Esophagus muscularis mucosa (tissue), 4 donors: ENCODE measurements at regions not wholly inside any gene's neighbourhood (a gene's known extent, or its start where the extent isn't known, plus 50 kb on each side); places are given as distances from the start of the nearest gene placed in this dataset.

Source experiments
- DNase-seq: peaks from one replicate; pipeline ENCODE4 v3.0.0-alpha.2; 2017; ENCODE audit errors: extremely low spot score
- H3K27ac ChIP-seq, 4 donors: fragments of 200-600 bp; sonication (generic); replicated peaks in 1 of 4; 1 replicate in 3 of 4; 2 replicates in 1 of 4; pipeline ENCODE4 v1.5.1; 2016 to 2019; ENCODE audit warnings: mild to moderate bottlenecking in 1 of 4
- H3K27me3 ChIP-seq, 4 donors: fragments of 200-600 bp; sonication (generic); one replicate each; pipeline versions ENCODE4 v1.5.1 to v1.6.0; 2016 to 2019
- H3K36me3 ChIP-seq, 4 donors: fragments of 200-600 bp; sonication (generic); one replicate each; pipeline ENCODE4 v1.5.1; 2016 to 2019
- H3K4me1 ChIP-seq, 4 donors: fragments of 200-600 bp; sonication (generic); one replicate each; pipeline ENCODE4 v1.5.1; 2016 to 2019
- H3K4me3 ChIP-seq, 4 donors: fragments of 200-600 bp; sonication (generic); 1 replicate in 2 of 4; 2 replicates in 2 of 4; pipeline ENCODE4 v1.5.1; 2016 to 2019; ENCODE audit warnings: mild to moderate bottlenecking in 4 of 4, moderate library complexity in 1 of 4
- H3K9me3 ChIP-seq, 4 donors: fragments of 200-600 bp; sonication (generic); 1 replicate in 3 of 4; 2 replicates in 1 of 4; pipeline ENCODE4 v1.5.1; 2016 to 2019
- CTCF ChIP-seq, 3 experiments: fragments of 200-600 bp in 2 of 3; fragments of 450-650 bp in 1 of 3; sonication (generic) in 2 of 3; IDR thresholded peaks; one replicate each; pipeline ENCODE4 v1.5.1; 2017 to 2019; ENCODE audit warnings: antibody characterized with exemption in 3 of 3, mild to moderate bottlenecking in 2 of 3, moderate library complexity in 1 of 3
- EP300 ChIP-seq: sonication (generic); formaldehyde crosslinking; IDR thresholded peaks from one replicate; pipeline ENCODE4 v1.6.1; 2017; ENCODE audit warnings: antibody characterized with exemption
- POLR2A ChIP-seq: fragments of 450-650 bp; IDR thresholded peaks from one replicate; pipeline ENCODE4 v1.6.1; 2017; ENCODE audit warnings: antibody characterized with exemption, moderate library complexity, mild to moderate bottlenecking, low read depth
- POLR2AphosphoS5 ChIP-seq, 2 donors: sonication (generic); formaldehyde crosslinking; IDR thresholded peaks; one replicate each; pipeline ENCODE4 v1.6.1; 2017; ENCODE audit warnings: antibody characterized with exemption in 2 of 2
- WGBS: methylation state at CpG from one replicate; pipeline ENCODE4 v1.1.5; 2018; 5-methylcytosine and 5-hydroxymethylcytosine counted together
- intact Hi-C: fragments of 100-400 bp; cut with DNase I; formaldehyde crosslinking; loops from one replicate; pipeline ENCODE4 v1.15.1; 2023

GRCh38 chr2:106041150-106041549 is 153.0 kb downstream of the UXS1 start:
- H3K27ac ChIP-seq = no peak overlapping the region
- no peaks in the 10 kb centered on the region for H3K36me3 ChIP-seq
- DNase-seq = no peak
- intact Hi-C loops = no loop called here
- WGBS = 97% methylated on average over 2 of the region's 2 CpGs
- no peaks in the 10 kb centered on the region for H3K9me3 ChIP-seq
- H3K4me1 ChIP-seq = peaks cover 0 to 29% (median 25%) of the 10 kb centered on the region in 4 donors
- no peak overlapping the region for H3K4me3 ChIP-seq
- H3K27me3 ChIP-seq = no peaks in the 10 kb centered on the region
- TF ChIP-seq POLR2A (no peak), POLR2AphosphoS5 (IDR thresholded peaks at IDR 0.05) (no peak), EP300 (no peak), CTCF (IDR thresholded peaks at IDR 0.05) (no peak)

- no peaks in the 10 kb centered on the region for H3K9me3 ChIP-seq
- peak overlapping the region in 3 of 4 donors; percentile 16 to 55 (median 48) for H3K27ac ChIP-seq
- DNase-seq = no peak
- TF ChIP-seq POLR2AphosphoS5 (IDR thresholded peaks at IDR 0.05) = no peak
- no peak for TF ChIP-seq CTCF (IDR thresholded peaks at IDR 0.05)
- no peak for TF ChIP-seq POLR2A
- TF ChIP-seq EP300 = no peak
- H3K4me3 ChIP-seq = no peak overlapping the region
- WGBS = 61% methylated on average over 4 of the region's 4 CpGs
- no peaks in the 10 kb centered on the region for H3K27me3 ChIP-seq
- H3K36me3 ChIP-seq = no peaks in the 10 kb centered on the region
- H3K4me1 ChIP-seq = peaks cover 0 to 29% (median 25%) of the 10 kb centered on the region in 4 donors
- intact Hi-C loops = no loop called here
These were observed 154.3 kb downstream of the UXS1 start for GRCh38 chr2:106039634-106040315.

- no peak for DNase-seq
- intact Hi-C loops = no loop called here
- Histone ChIP-seq H3K4me1 (peaks cover 0 to 29% (median 25%) of the 10 kb centered on the region in 4 donors), H3K9me3 (no peaks in the 10 kb centered on the region), H3K36me3 (no peaks in the 10 kb centered on the region), H3K27me3 (no peaks in the 10 kb centered on the region), H3K4me3 (no peak overlapping the region), H3K27ac (peak overlapping the region in 3 of 4 donors; percentile 20 to 55 (median 46))
- TF ChIP-seq POLR2AphosphoS5 (IDR thresholded peaks at IDR 0.05) (peak in 1 of 2 donors; percentile 56), POLR2A (no peak)
- 54% methylated on average over 10 of the region's 12 CpGs for WGBS
These were observed 155.3 kb downstream of the UXS1 start for GRCh38 chr2:106038601-106039375.

- peak overlapping the region in 1 of 4 donors; percentile 55 for H3K27ac ChIP-seq
- no peak for TF ChIP-seq EP300
- no peak overlapping the region for H3K4me3 ChIP-seq
- no peaks in the 10 kb centered on the region for H3K9me3 ChIP-seq
- no peak for DNase-seq
- WGBS = 80% methylated on average over 5 of the region's 6 CpGs
- H3K36me3 ChIP-seq = no peaks in the 10 kb centered on the region
- intact Hi-C loops = no loop called here
- peaks cover 0 to 29% (median 22%) of the 10 kb centered on the region in 4 donors for H3K4me1 ChIP-seq
- H3K27me3 ChIP-seq = no peaks in the 10 kb centered on the region
These were observed 156.2 kb downstream of the UXS1 start for GRCh38 chr2:106037932-106038331.

- no peaks in the 10 kb centered on the region for H3K9me3 ChIP-seq
- 100% methylated on average over 1 of the region's 1 CpG for WGBS
- no peak for DNase-seq
- no peak overlapping the region for H3K4me3 ChIP-seq
- peaks cover 0 to 29% (median 20%) of the 10 kb centered on the region in 4 donors for H3K4me1 ChIP-seq
- TF ChIP-seq POLR2A (no peak), EP300 (no peak), CTCF (IDR thresholded peaks at IDR 0.05) (no peak), POLR2AphosphoS5 (IDR thresholded peaks at IDR 0.05) (no peak)
- no peak overlapping the region for H3K27ac ChIP-seq
- H3K27me3 ChIP-seq = no peaks in the 10 kb centered on the region
- intact Hi-C loops = no loop called here
- no peaks in the 10 kb centered on the region for H3K36me3 ChIP-seq
These were observed 156.8 kb downstream of the UXS1 start for GRCh38 chr2:106037262-106037661.
